ENCODE measurements at regions not wholly inside any gene's neighbourhood (a gene's known extent, or its start where the extent isn't known, plus 50 kb on each side); places are given as distances from the start of the nearest gene placed in this dataset.
"Not testable (repeated sequence)": the region's sequence is repeated elsewhere in the genome, so short reads cannot be mapped to it uniquely, and the experiment has no call there.

DNA sequence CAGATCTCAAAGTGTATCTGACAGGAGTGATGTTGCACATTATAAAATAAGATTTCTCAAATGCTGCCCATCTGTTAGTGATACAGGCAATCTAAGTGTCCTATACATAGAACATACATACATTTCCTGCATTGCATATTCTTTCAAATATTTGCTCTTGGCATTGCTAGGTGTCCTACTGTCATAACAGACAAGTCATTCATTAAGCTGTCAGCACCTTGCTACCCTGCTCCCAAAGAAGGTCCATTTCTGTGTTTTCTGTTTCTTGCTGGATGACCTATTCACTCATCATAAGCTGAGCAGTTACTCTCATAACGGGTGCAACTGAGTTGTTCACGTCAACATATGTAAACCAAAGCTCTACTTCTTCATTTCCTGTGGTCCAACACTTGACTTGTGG is 719.0 kb downstream of the KCNJ2 start:
- DNase-seq, result no peak

GRCh38 chr17:70891306-70891705 is 722.0 kb downstream of the KCNJ2 start:
- no peak for DNase-seq

GRCh38 chr17:70892527-70892926 is 723.2 kb downstream of the KCNJ2 start:
- no peak for DNase-seq

- DNase-seq, result no peak
Observed at GRCh38 chr17:70896843-70897242, 727.5 kb downstream of the KCNJ2 start.

DNA sequence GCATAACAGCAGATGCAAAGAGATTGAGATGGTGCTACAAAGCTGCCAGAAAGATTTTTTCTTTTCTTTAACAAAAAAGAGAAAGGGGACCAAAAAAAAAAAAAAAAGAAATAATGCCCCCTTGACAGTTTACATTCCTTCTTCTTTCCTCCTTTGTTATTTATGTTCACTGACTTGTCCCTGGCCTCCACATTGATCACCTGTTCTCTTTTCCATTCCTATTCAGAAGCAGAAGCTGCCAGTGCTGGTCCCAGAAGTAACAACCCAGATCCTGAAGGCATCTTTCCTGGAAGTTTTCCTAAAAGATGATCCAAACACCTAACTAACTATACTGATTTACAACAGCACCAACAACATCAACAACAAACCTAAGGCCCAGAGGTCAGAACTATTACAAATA is 728.1 kb downstream of the KCNJ2 start:
- no peak for DNase-seq

GRCh38 chr17:70901870-70902269 is 732.5 kb downstream of the KCNJ2 start:
- no peak for DNase-seq

- no peak for DNase-seq
Observed at GRCh38 chr17:70905796-70906195, 736.5 kb downstream of the KCNJ2 start.

- no peak for DNase-seq
Observed at GRCh38 chr17:70906808-70907207, 737.5 kb downstream of the KCNJ2 start.

GRCh38 chr17:70912716-70913485 is 743.6 kb downstream of the KCNJ2 start:
- no peak for DNase-seq

- no peak for DNase-seq
Observed at GRCh38 chr17:70916469-70916868, 747.1 kb downstream of the KCNJ2 start.

- no peak for DNase-seq
Observed at GRCh38 chr17:70919241-70919640, 749.9 kb downstream of the KCNJ2 start.

- no peak for DNase-seq
Observed at GRCh38 chr17:70920416-70920815, 751.1 kb downstream of the KCNJ2 start.

DNA sequence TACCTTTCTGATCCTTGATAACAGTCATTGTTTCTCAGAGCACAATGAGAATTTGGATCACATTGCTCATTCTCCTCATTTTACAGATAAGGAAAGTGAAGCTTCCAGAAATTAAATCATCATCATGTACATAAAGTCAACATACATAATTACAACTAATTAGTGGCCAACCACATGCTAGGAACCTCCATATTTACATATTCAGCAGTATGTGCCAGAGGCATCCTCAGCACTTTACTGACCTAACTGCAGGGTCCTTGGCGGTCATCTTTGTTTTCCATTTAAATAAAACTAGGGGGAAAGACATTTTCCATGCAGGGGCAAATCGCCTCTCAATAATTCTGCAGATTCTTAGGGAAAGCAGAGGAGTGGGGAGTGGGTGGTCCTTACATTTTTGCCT is 752.9 kb downstream of the KCNJ2 start:
- DNase-seq, result no peak

DNA sequence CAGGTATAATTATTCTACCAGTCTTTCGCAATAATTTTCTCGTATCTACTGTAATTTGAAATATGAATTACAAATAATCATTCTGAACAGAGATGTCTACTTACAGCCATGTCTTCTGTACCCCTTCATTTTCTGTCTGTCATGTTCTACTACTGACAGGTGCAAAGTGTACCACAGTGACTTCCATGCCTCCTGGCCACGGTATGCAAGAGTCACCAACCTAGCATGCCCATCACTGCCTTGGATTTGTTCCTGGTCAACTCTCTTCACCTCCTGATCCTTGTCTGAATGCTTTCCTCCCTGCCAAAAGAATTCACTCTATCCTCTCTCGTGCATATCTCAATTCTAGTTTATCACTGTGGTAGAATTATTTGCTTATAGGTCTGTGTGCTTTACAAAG is 755.4 kb downstream of the KCNJ2 start:
- no peak for DNase-seq

DNA sequence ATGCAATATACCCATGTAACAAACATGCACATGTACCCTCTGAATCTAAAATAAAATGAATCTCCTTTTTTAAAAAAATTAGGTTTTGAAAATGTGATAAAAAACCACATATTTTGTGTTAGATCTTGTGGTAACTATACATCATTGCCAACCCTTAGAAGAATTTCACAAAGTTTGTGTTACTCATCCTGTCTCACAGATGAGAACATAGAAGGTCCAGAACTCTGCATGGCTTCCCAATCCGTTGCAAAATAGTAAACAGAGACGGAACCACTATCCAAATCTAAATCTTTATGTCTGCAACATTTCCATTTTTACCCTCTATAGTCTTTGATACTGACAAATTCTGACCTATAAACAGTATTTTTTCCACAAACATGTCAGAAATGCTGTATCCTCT is 759.9 kb downstream of the KCNJ2 start:
- no peak for DNase-seq

DNA sequence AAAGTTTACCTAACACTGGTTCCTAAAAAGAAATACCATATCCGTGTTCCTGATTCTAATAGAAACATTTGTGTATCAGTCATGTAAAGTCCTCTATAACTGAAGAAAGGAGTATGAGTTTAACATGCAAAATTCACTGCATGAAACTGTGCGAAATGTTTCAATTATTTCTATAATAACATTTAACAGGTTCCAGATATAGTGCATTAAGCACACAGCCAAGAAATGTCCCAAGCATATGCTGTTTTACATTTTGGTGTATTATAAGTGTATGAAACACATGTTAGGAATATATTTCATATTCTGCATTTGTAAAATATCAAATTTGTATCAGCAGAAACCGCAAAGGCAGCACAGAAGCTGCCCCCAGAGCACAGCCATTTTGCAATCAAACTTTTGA is 764.9 kb downstream of the KCNJ2 start:
- DNase-seq, result no peak

GRCh38 chr17:70934835-70935234 is 765.5 kb downstream of the KCNJ2 start:
- DNase-seq, result no peak

DNA sequence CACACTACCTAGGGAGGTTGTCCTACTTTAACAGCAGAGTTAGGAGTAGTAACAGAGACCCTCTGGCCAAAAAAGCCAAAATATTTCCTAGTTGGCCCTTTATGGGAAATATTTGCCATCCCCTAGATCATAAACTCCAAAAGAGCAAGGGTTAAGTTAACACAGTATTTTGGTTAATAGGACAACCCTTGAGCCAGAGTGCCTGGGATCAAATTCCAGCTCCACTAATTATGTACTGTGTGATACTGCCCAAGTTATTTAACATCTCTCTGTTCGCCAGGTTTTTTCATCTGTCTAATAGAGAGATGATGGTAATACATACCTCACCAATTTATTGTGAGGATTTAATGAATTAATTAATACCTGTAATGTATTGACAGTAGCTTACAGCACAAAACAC is 767.4 kb downstream of the KCNJ2 start:
- no peak for DNase-seq

GRCh38 chr17:70938336-70938735 is 769.0 kb downstream of the KCNJ2 start:
- no peak for DNase-seq

DNA sequence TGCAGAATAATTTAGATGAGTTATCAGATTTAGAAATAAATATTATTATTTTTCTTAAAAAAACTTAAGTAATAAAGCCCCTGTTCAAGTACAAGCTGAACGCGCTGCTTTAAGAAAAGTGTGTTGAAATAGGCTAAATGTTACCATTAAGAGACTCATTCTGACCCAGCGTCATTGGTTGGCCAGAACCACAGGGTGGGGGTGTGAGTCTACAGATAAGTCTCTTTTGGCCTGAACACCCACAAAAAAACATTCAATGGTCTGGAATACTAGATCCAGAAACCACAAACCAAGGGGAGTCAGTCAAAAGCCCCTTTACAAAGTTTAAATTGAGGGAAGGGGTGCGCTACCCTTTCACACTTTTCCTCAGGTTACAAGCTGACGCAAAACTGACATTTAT is 776.1 kb downstream of the KCNJ2 start:
- no peak for DNase-seq

DNA sequence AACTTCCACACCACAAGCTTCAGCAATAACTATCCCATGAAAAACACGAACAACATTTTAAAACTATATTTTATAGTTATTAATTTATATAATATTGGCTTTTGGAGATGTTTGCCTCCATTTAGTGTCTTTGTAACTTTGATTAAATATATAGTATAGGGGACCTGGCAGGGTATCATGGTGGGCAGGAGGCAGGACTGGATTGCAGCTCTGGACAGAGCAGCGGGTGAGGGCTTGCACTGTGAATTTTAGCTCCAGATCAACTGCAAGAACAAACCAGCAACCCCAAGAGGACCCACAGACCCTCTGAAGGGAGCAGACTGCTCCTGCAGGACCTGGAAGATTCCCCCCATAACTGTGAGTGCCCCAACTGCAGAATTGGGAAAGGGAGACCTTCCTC is 777.9 kb downstream of the KCNJ2 start:
- no peak for DNase-seq

GRCh38 chr17:70947636-70948565 is 778.6 kb downstream of the KCNJ2 start:
- DNase-seq, result no peak

GRCh38 chr17:70953140-70953539 is 783.8 kb downstream of the KCNJ2 start:
- not testable (repeated sequence) for DNase-seq

- DNase-seq, result no peak
Observed at GRCh38 chr17:70955441-70955840, 786.1 kb downstream of the KCNJ2 start.
